NK-92 (cell line): ENCODE measurements at regions not wholly inside any gene's neighbourhood (a gene's known extent, or its start where the extent isn't known, plus 50 kb on each side); places are given as distances from the start of the nearest gene placed in this dataset.
"Not testable (repeated sequence)": the region's sequence is repeated elsewhere in the genome, so short reads cannot be mapped to it uniquely, and the experiment has no call there.

Source experiments
- DNase-seq: peaks from one replicate; lab custom pipeline; 2025; ENCODE audit not compliant: unreplicated experiment; lab: John Stamatoyannopoulos, UW

- no peak for DNase-seq
These were observed 441.2 kb downstream of the BTG1 start for GRCh38 chr12:91704446-91704845.

- no peak for DNase-seq
These were observed 442.0 kb downstream of the BTG1 start for GRCh38 chr12:91703491-91704283.

- DNase-seq, result no peak
These were observed 442.7 kb downstream of the BTG1 start for GRCh38 chr12:91702843-91703425.

- no peak for DNase-seq
These were observed 449.7 kb downstream of the BTG1 start for GRCh38 chr12:91695964-91696363.

- DNase-seq, result not testable (repeated sequence)
These were observed 450.2 kb downstream of the BTG1 start for GRCh38 chr12:91695406-91695805.

- DNase-seq, result no peak
These were observed 455.1 kb downstream of the BTG1 start for GRCh38 chr12:91690531-91690930.

- no peak for DNase-seq
These were observed 458.3 kb downstream of the BTG1 start for GRCh38 chr12:91687052-91688017.

GRCh38 chr12:91685917-91686316 is 459.7 kb downstream of the BTG1 start:
- DNase-seq, result no peak

GRCh38 chr12:91681751-91682150 is 463.9 kb downstream of the BTG1 start:
- DNase-seq, result no peak

GRCh38 chr12:91680864-91681263 is 464.8 kb downstream of the BTG1 start:
- no peak for DNase-seq

GRCh38 chr12:91677556-91677955 is 468.1 kb downstream of the BTG1 start:
- DNase-seq, result no peak

GRCh38 chr12:91675401-91675800 is 470.2 kb downstream of the BTG1 start:
- DNase-seq, result no peak

- no peak for DNase-seq
These were observed 473.5 kb downstream of the BTG1 start for GRCh38 chr12:91672130-91672529.

GRCh38 chr12:91667694-91668093 is 478.0 kb downstream of the BTG1 start:
- DNase-seq, result no peak

GRCh38 chr12:91663744-91664143 is 481.1 kb upstream of the DCN start:
- no peak for DNase-seq

- DNase-seq, result no peak
These were observed 480.7 kb upstream of the DCN start for GRCh38 chr12:91663310-91663709.

GRCh38 chr12:91662021-91662420 is 479.4 kb upstream of the DCN start:
- DNase-seq, result no peak

GRCh38 chr12:91657032-91657431 is 474.4 kb upstream of the DCN start:
- no peak for DNase-seq

- DNase-seq, result no peak
These were observed 473.3 kb upstream of the DCN start for GRCh38 chr12:91655966-91656365.

GRCh38 chr12:91654087-91654486 is 471.5 kb upstream of the DCN start:
- DNase-seq, result no peak

- no peak for DNase-seq
These were observed 469.1 kb upstream of the DCN start for GRCh38 chr12:91651728-91652127.

- DNase-seq, result no peak
These were observed 461.1 kb upstream of the DCN start for GRCh38 chr12:91643763-91644162.
